ENCODE measurements at regions not wholly inside any gene's neighbourhood (a gene's known extent, or its start where the extent isn't known, plus 50 kb on each side); places are given as distances from the start of the nearest gene placed in this dataset.

DNA sequence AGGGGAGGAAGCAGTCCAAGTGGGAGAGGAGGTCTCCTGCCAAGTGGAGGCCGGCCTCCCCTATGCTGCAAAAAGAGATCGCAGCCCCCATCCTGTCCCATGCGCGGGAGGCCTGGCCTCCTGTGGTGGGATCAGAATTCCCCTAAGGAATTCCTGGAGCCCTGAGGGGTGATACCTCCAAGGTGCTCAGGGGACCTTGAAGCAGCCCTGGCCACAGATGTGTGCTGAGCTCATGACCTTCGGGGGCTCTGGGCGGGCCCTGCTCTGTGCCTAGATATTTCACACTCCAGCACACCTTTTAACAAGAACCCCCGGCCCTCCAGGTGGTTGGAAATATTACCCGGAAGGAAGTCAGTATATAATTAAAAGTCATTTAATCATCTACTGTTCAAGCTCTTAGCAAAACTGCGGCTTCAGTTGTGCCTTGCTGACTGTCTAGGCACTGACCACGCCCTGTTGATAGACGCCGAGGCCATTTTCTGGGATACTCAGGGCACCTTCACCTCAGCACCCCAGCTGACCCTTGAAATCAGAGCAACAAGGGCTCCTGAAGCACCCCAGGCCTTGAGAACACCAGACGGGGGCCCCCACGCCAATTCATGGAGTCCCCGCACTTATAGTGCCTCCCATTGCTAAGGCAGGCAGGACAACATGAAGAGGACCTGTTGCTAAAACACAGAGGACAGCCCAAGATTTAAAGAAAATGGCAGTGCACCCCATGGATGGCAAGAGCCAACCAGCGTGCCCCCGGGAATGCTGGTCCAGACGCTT, 119.1 kb downstream of the NDUFA10 start:
- no peak for DNase-seq (ENCODE audit: low read depth)

DNA sequence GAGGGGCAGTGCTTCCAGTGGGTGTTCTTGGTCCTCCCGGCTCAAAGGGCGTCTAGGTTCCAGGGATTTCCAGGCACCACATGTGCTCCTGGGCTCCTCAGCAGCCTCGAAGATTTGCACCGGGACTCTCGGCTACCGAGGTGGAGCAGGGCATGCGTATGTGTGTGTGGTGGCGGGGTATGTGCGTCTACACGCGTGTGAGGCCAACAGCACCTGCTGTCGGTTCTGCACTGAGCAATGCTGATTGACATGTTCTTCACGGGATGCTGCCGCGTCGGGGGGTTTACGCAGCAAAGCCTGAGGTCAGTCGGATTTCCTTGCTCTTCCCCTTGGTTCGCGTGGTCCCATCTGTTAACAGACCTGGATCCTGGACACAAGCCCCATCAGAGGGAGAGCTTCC, 119.8 kb downstream of the NDUFA10 start:
- no peak for DNase-seq (ENCODE audit: low read depth)

- DNase-seq (ENCODE audit: low read depth): no peak
Measured at GRCh38 chr2:239904496-239904895, 120.6 kb downstream of the NDUFA10 start.

DNA sequence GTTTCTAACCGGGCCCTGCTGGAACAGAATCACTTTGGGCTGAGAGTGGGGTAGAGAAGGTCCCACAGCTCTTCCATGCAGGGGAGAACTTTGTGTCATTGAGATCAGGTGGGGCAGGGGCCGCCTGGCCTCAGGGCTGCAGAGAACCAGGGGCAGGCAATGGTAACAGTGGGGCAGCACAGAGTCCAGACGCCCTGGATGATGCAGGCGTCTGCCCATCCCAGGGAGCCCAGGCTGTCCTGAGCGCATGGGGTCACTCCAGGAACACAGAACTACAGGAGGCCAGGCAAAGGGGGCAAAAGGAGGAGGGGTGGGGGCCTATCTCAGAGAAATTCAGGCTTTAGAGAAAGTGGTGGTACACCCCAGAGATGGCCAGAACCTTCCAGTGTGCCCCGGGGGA, 121.3 kb downstream of the NDUFA10 start:
- DNase-seq (ENCODE audit: low read depth): no peak

GRCh38 chr2:239903210-239903609, 121.9 kb downstream of the NDUFA10 start:
- no peak for DNase-seq (ENCODE audit: low read depth)

GRCh38 chr2:239902749-239903201, 122.4 kb downstream of the NDUFA10 start:
- DNase-seq (ENCODE audit: low read depth): no peak

DNA sequence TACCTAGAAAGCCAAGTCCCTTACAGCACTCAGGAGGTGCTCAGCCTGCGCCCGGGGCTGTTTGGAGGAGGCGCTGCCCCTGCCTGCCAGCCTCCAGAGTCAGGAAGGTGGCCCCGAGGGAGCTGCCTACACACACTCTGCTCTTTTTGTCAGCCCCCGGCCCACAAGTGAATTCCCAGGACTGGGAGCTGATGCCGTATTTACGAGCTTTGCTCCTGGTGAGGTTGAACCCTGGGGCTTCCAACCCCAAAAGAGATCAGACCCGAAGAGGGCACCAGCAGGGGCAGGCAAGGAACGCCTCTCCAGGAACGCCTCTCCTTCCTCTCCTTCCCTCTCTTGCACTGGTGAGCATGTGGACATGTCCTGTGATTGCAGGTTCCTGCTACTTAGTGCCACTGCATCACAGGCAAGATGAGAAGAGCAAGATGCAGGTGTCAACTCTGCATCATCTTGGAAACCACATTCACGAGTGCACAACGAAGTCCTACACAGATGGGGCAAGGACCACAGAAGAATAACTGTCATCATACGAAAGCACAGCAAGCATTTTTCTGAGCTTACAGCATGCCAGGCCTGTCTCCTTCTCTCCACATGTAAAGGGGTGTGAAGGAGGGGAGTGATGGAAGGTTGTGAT, 126.7 kb downstream of the NDUFA10 start:
- no peak for DNase-seq (ENCODE audit: low read depth)

- DNase-seq (ENCODE audit: low read depth): no peak
Measured at GRCh38 chr2:239897596-239898235, 127.4 kb downstream of the NDUFA10 start.

DNA sequence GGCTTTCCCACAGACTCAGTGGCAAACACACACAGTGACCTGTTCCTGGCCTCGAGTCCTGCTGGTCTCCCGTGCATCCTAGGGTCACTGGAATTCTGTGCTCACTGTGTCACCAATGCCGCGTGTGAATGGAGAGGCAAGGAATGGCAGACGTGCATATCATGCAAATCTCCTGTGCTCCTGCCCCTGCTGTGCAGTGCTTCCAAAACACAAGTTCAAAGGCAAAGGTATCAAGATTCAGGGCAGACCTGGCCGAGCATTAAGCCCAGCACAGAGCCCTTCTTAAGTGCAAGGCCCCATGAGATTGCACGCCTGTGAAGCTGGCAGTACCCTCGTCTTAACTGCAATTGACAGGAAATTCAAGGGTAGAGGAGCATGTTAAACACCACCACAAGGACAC, 129.1 kb downstream of the NDUFA10 start:
- no peak for DNase-seq (ENCODE audit: low read depth)

DNA sequence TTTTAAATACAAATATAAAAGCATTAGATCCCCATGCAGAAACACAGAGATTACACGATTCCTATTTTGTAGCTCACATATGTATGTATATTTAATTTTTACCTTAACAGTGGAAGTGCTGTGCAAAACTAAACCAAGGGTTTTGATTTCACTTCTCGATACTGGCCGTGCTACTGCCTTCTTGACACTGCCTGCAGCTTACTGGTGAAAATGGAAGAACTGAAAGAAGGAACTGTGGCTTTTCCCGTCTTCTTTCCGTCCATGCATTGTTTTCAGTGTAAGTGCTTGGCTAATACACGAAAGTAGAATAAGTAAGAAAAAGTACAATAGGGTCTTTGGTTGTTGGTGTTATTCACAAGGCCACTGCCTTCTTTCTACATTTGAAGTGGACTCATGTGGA, 129.5 kb downstream of the NDUFA10 start:
- DNase-seq (ENCODE audit: low read depth): no peak

DNA sequence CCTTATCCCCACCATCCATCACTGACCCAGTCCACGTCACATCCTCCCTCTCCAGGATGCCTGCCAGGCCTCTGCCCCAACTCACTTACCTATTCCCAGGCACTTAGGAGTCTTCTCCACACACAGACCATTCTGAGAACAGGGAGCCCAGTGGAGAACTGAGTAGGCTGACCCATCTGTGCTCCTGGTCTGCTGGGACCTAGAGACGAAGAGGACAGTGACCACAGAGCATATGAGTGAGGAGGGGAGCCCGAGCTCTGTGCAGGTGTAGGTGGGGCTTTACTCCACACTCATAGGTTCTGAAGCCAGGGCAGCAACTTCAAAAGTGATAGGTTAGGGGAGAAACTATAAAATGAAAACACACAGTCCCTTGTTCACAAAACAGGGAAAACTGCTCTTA, 130.0 kb downstream of the NDUFA10 start:
- no peak for DNase-seq (ENCODE audit: low read depth)

- no peak for DNase-seq (ENCODE audit: low read depth)
Measured at GRCh38 chr2:239894276-239894675, 130.9 kb downstream of the NDUFA10 start.

DNA sequence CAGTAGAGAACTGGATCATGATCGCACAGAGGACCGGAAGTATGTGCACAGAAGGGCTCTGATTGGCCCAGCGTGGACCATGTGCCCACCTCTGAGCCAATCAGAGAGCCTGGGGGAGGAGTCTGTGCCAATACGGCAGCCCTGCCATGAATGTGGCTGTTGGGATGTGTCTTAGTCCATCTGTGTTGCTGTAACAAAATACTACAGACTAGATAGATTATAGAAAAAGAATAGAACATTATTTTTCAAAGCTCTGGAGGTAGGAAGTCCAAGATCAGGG, 132.0 kb downstream of the NDUFA10 start:
- DNase-seq (ENCODE audit: low read depth): no peak

DNA sequence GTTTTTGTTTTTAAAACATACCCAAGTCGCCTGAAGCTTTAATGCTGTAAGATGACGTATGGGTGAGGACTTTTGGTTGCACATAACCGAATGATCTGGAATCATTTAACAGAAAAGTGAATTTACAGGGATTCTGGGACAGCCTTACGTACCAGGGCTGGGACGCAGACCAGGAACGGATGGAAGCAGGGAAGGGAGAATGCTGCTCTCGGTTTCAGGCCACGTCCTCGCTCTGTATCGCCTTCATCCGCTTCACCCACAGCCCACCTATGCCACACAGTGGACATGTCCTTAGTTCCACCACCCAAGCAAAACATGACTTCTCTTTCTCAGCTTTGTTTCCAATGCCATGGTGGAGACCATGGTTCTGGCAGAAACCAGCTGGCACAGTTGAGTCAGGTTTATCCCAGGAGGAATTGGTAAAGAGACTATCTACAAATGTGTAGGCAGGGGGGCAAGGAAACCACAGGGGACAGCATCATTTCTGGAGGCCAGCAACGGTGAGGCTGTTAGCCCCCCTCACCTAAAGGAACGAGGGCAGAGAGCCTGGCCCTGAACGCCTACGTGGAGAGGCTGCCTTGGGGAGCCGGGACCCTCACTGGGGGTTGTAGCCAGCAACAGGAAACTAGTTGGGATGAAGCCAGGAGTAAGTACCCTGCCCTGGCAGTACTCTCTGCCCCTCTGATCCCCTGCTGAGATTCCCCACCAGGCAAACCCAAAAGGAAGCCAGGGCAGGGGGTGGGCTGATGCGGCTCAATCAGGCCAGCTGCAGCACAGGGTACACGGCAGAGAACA, 132.5 kb downstream of the NDUFA10 start:
- DNase-seq (ENCODE audit: low read depth): no peak

DNA sequence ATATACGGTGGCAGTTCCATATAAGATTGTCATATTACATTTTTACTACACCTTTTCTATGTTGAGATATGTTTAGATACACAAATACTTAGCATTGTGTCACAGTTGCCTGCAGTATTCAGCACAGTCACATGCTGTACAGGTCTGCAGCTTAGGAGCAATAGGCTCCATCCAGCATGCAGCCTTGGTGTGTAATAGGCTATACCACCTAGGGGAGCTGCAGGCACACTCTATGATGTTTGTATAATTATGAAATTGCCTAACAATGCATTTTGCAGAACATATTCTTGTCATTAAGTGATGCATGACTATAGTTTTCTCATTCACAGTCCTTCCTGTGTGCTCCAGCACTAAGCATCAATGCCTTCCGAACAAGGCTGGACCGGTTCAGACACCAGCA, 133.4 kb downstream of the NDUFA10 start:
- DNase-seq (ENCODE audit: low read depth): no peak

DNA sequence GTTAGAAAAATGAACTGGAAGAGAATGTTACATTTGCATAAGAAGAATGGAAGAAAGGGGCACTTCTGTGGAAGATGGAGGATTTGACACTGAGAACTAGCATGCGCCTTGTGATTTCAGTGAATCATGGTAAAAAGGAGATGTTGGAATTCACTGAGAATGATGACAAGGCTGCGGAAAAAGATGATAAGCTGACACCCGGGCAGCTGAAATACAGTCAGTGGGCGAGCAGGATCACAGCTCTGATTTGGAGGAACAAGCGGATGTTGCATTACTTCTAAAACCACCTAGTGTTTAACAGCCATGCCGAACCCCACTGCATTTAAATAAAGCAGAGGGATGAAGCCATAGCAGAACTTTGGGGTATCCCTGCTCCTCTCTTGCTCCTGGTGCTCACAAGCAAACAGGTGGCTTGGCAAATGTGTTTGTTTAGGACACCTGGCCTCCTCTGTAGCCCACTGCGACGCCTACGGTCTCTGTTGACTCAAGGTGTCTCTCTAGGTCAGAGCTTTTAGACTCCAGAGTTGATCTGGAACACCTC, 134.9 kb downstream of the NDUFA10 start:
- DNase-seq (ENCODE audit: low read depth): no peak

DNA sequence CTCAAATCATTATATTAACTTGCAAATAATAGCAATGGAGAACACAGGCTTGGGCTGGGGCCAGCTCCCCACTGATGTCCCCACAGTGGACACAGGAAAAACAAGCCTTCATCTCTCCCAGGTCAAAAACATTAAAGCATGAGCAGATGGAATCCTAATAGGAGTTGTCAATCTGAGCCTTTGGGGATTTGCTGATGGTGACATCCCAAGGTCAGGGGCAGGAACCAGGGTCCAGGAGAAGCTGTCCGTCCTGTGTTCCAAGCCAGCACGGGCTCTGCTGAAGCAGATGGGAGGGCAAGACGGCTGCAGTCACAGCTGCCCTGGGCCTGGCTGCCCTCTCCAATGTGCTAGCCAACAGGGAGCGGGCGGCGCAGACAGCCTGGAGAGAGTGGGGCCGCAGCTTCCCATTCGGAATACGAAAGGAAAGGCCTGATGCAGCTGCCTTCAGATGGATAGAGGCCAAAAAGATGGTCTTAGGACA, 135.5 kb downstream of the NDUFA10 start:
- DNase-seq (ENCODE audit: low read depth): no peak

DNA sequence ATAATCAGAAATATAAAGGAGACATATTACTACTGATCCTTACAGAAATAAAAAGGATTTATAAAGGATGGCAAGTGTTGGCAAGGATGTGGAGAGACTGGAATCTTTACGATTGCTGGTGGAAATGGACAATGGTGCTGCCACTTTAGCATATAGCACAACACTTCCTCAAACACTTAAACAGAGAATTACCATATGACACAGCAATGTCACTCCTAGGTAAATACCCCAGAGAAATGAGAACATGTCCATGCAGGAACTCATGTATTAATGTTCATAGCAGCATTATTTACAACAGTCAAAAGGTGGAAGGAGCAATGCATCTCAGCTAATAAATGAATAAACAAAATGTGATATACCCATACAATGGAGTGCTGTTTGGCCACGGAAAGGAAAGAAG, 137.5 kb downstream of the NDUFA10 start:
- no peak for DNase-seq (ENCODE audit: low read depth)

- no peak for DNase-seq (ENCODE audit: low read depth)
Measured at GRCh38 chr2:239886781-239887180, 138.4 kb downstream of the NDUFA10 start.

DNA sequence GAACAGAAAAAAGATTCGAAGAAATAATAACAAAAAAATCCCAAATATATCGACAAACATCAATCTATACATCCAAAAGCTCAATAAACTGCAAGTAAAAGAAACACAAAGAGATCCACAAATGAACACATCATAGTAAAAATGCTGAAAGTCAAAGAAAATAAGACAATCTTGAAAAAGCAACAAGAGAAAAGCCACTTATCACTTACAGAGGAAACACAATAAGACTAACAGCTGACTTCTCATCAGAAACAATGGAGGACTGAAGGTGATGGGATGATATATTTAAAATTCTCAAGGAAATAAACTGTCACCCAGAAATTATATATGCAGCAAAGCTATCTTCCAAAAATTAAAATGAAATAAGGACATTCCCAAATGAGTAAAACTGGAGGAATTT, 140.3 kb downstream of the NDUFA10 start:
- DNase-seq (ENCODE audit: low read depth): no peak

DNA sequence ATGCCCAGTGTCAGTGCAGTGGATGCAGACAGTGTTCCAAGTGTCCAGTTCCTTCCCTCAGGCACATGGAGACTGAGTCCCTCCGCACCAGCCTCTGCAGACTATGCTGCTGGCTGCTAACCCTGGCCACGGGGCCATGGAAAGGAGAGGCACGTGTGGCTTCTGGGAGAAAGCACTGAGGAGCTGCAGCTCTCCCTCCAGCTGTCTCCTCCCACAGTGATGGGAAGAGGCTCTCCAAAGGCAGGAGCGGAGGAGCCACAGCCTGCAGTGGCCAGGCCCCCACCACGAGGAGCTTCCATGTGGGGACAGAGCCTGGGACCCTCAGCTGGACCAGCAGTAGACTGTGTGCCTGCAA, 141.1 kb downstream of the NDUFA10 start:
- DNase-seq (ENCODE audit: low read depth): no peak
